ENCODE measurements at regions not wholly inside any gene's neighbourhood (a gene's known extent, or its start where the extent isn't known, plus 50 kb on each side); places are given as distances from the start of the nearest gene placed in this dataset.

GRCh38 chr12:131311764-131312163, 358.1 kb downstream of the ADGRD1 start:
- TF ChIP-seq GATA2 (IDR thresholded peaks at IDR 0.05; ENCODE audit: low read depth, low read length), result no peak
- TF ChIP-seq GATA3 (IDR thresholded peaks at IDR 0.05; ENCODE audit: low read depth, low read length), result no peak
